H1 (cell line): ENCODE measurements at regions not wholly inside any gene's neighbourhood (a gene's known extent, or its start where the extent isn't known, plus 50 kb on each side); places are given as distances from the start of the nearest gene placed in this dataset.

Experiments
- BCL11A ChIP-seq, 2 experiments: IDR thresholded peaks; one replicate each; pipeline ENCODE4 v1.6.1; 2011; ENCODE audit warnings: low read depth in 2 of 2, low read length in 2 of 2, mild to moderate bottlenecking in 2 of 2
- CTCF ChIP-seq, 3 experiments: IDR thresholded peaks; 1 replicate in 2 of 3; 2 replicates in 1 of 3; pipeline versions ENCODE4 v1.5.1 to v1.6.1; 2011; ENCODE audit warnings: low read length in 3 of 3, mild to moderate bottlenecking in 3 of 3, inconsistent platforms in 2 of 3, low read depth in 1 of 3, moderate library complexity in 1 of 3; ENCODE audit not compliant: insufficient read depth in 1 of 3; ENCODE audit errors: control extremely low read depth in 1 of 3
- POLR2A ChIP-seq, 2 experiments: IDR thresholded peaks; 1 replicate in 1 of 2; 2 replicates in 1 of 2; pipeline ENCODE4 v1.6.1; 2011; ENCODE audit warnings: low read depth in 2 of 2, low read length in 2 of 2, mild to moderate bottlenecking in 2 of 2; ENCODE audit errors: control extremely low read depth in 1 of 2
- ZNF274 ChIP-seq: IDR thresholded peaks from 2 replicates; pipeline ENCODE4 v1.7.0; 2012; ENCODE audit warnings: low read length, borderline replicate concordance; ENCODE audit errors: extremely low read depth

GRCh38 chr3:78317774-78318173 is 1277.9 kb downstream of the ROBO2 start:
- no peak for TF ChIP-seq CTCF (IDR thresholded peaks at IDR 0.05; ENCODE audit: control extremely low read depth in 1 of 3, insufficient read depth in 1 of 3, low read depth in 1 of 3, low read length in 3 of 3)
- no peak for TF ChIP-seq BCL11A (IDR thresholded peaks at IDR 0.05; ENCODE audit: low read depth in 2 of 2, low read length in 2 of 2)
- TF ChIP-seq POLR2A (IDR thresholded peaks at IDR 0.05; ENCODE audit: control extremely low read depth in 1 of 2, low read depth in 2 of 2, low read length in 2 of 2) = no peak
- TF ChIP-seq ZNF274 = no peak
